LNCaP clone FGC (cell line): ENCODE measurements at regions not wholly inside any gene's neighbourhood (a gene's known extent, or its start where the extent isn't known, plus 50 kb on each side); places are given as distances from the start of the nearest gene placed in this dataset.

Source experiments
- DNase-seq: peaks from one replicate; pipeline ENCODE4 v3.0.0-alpha.2; 2011; ENCODE audit warnings: low read depth
- H3K4me3 ChIP-seq: 2 replicates; pipeline ENCODE4 v1.5.1; 2011; ENCODE audit warnings: mild to moderate bottlenecking, low read depth, low read length, control low read depth
- CTCF ChIP-seq: IDR thresholded peaks from 2 replicates; pipeline ENCODE4 v1.5.1; 2012; ENCODE audit warnings: mild to moderate bottlenecking; ENCODE audit not compliant: control insufficient read depth, insufficient read depth; ENCODE audit errors: extremely low read depth

GRCh38 chr3:110968076-110968475, 103.5 kb upstream of the NECTIN3 start:
- H3K4me3 ChIP-seq, result no peak overlapping the region
- no peak for DNase-seq
- TF ChIP-seq CTCF, result no peak

DNA sequence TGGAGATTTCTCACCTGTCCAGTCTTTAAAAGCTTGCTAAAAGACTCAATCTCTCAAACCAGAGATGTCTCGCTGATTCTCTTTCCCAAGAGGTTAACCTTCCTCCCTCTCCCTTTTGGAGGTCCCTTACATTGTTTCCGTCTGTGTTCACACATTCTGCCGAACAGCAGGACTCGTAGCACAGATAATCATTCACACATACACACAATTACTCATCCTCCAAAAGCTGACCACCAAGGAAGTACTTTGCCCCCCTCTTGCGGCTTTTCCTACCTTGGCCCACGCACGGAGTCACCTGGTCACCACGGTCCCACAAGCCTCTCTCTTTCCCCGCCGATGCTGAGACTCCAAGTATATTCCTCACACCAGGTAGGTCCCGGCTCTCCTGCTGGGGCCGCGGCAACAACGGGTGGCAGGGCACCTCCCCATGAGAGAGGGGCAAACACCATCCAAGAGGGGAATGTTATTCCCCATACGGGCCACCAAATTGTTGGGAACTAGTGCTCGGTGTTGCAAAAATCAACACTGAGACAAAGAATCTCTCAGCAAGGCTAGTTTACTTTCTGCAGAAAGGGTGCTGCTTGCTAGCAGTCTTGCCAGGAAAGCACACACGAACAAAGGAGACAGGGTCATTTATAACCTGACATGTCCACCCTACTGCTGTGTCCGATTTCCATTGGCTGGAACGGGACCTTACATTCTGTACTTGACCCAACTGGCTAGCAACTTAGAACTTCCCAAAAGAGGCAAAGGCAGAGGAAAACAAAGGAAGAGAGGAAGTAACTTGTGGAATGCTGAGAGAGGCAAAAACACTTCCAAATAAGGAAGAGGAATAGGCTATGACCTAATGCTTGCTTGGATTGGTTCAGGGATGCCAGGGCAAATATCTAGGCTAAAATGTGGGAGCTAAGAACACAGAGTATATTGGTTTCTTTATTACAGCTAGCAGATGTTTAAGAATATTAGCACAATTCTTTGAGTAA, 102.1 kb upstream of the NECTIN3 start:
- TF ChIP-seq CTCF, result no peak
- no peak overlapping the region for H3K4me3 ChIP-seq
- DNase-seq, result no peak

- H3K4me3 ChIP-seq, result no peak overlapping the region
- no peak for TF ChIP-seq CTCF
- no peak for DNase-seq
Observed at GRCh38 chr3:110971010-110971601, 100.5 kb upstream of the NECTIN3 start.

- no peak for DNase-seq
- no peak overlapping the region for H3K4me3 ChIP-seq
- TF ChIP-seq CTCF, result no peak
Observed at GRCh38 chr3:110973263-110973895, 98.2 kb upstream of the NECTIN3 start.

GRCh38 chr3:110974902-110975301, 96.7 kb upstream of the NECTIN3 start:
- H3K4me3 ChIP-seq, result no peak overlapping the region
- no peak for TF ChIP-seq CTCF
- no peak for DNase-seq

DNA sequence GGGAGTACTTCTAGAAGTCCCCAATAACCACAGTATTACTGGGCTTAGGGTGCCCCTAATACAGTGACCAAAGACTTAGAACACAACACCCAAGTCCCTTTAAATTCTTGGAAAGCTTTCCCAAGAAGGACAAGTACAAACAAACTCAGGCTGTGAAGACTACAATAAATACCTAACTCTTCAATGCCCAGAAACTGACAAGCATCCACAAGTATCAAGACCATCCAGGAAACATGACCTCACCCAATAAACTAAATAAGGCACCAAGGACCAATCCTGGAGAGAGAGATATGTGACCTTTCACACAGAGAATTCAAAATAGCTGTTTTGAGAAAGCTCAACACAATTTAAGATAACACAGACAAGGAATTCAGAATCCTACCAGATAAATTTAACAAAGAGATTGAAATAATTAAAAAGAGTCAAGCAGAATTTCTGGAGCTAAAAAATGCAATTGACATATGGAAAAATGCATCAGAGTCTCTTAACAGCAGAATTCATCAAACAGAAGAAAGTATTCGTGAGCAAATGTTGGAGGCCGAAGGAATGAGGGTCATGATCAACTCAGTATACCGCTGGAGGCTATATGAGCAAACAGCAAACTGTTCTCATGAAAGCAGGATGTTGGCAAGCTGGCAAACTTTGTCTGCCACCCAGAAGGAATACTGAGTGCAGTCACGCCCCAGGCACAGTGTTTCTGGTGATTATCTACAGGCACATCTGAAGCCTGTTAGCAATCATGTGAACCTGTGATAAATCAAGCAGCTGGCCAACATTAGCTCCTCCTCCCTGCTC, 87.0 kb upstream of the NECTIN3 start:
- TF ChIP-seq CTCF, result no peak
- no peak overlapping the region for H3K4me3 ChIP-seq
- DNase-seq, result peak; percentile 56
